HepG2 (cell line): ENCODE measurements at regions not wholly inside any gene's neighbourhood (a gene's known extent, or its start where the extent isn't known, plus 50 kb on each side); places are given as distances from the start of the nearest gene placed in this dataset.

Experiments used
- DDIT3 ChIP-seq: sonication (generic); formaldehyde crosslinking; IDR thresholded peaks from 2 replicates; pipeline ENCODE4 v1.4.0; 2020; ENCODE audit warnings: mild to moderate bottlenecking, missing genetic modification reagents
- GFI1 ChIP-seq: sonication (generic); formaldehyde crosslinking; IDR thresholded peaks from 2 replicates; pipeline ENCODE4 v1.5.0; 2020; ENCODE audit warnings: missing genetic modification reagents, mild to moderate bottlenecking, borderline replicate concordance
- MYC ChIP-seq: sonication (generic); formaldehyde crosslinking; IDR thresholded peaks from 2 replicates; pipeline ENCODE4 v1.9.0; 2021; ENCODE audit warnings: missing genetic modification reagents, borderline replicate concordance
- PAX8 ChIP-seq: sonication (generic); formaldehyde crosslinking; IDR thresholded peaks from 2 replicates; pipeline ENCODE4 v1.8.0; 2022; ENCODE audit warnings: mild to moderate bottlenecking, missing genetic modification reagents, borderline replicate concordance
- PRPF4 ChIP-seq: fragments of 200-400 bp; formaldehyde crosslinking; IDR thresholded peaks from 2 replicates; pipeline ENCODE4 v1.6.1; 2016; ENCODE audit warnings: low read length, low read depth; ENCODE audit not compliant: poor library complexity, severe bottlenecking
- SMARCE1 ChIP-seq: fragments of 450-650 bp; IDR thresholded peaks from 2 replicates; pipeline ENCODE4 v1.6.1; 2017; ENCODE audit warnings: borderline replicate concordance
- ZBTB8A ChIP-seq: sonication (generic); formaldehyde crosslinking; IDR thresholded peaks from 2 replicates; pipeline ENCODE4 v1.4.0; 2020; ENCODE audit warnings: mild to moderate bottlenecking, low read depth, missing genetic modification reagents, borderline replicate concordance
- ZNF253 ChIP-seq: sonication (generic); formaldehyde crosslinking; IDR thresholded peaks from 2 replicates; pipeline ENCODE4 v1.8.0; 2022; ENCODE audit warnings: mild to moderate bottlenecking, missing genetic modification reagents, borderline replicate concordance
- ZNF460 ChIP-seq: sonication (generic); formaldehyde crosslinking; IDR thresholded peaks from 2 replicates; pipeline ENCODE4 v1.5.1; 2020; ENCODE audit warnings: missing genetic modification reagents, mild to moderate bottlenecking, borderline replicate concordance
- ZNF644 ChIP-seq: IDR thresholded peaks from 2 replicates; pipeline ENCODE4 v1.6.1; 2016; ENCODE audit warnings: low read depth

- no peak for TF ChIP-seq ZNF460 (CRISPR knock-in tag)
- TF ChIP-seq MYC, result no peak
- TF ChIP-seq PRPF4, result no peak
- no peak for TF ChIP-seq SMARCE1
- no peak for TF ChIP-seq ZBTB8A (CRISPR knock-in tag)
- no peak for TF ChIP-seq GFI1 (CRISPR knock-in tag)
- no peak for TF ChIP-seq DDIT3 (CRISPR knock-in tag)
- TF ChIP-seq ZNF644 (CRISPR knock-in tag), result no peak
- TF ChIP-seq PAX8 (CRISPR knock-in tag), result no peak
- no peak for TF ChIP-seq ZNF253
Observed at GRCh38 chr17:83156408-83156807, 77.0 kb downstream of the METRNL start.
